Anterior cingulate cortex (tissue), 58 donors: ENCODE measurements at regions not wholly inside any gene's neighbourhood (a gene's known extent, or its start where the extent isn't known, plus 50 kb on each side); places are given as distances from the start of the nearest gene placed in this dataset.

ENCODE experiments used
- DNase-seq, 58 donors: peaks; one replicate each; lab custom pipeline; 2025; lab: John Stamatoyannopoulos, UW

GRCh38 chr12:98319716-98320425, 195.5 kb upstream of the TMPO start:
- no peak for DNase-seq

GRCh38 chr12:98325003-98325402, 190.4 kb upstream of the TMPO start:
- DNase-seq = peak in 1 of 58 donors; percentile 5

GRCh38 chr12:98328467-98328866, 186.9 kb upstream of the TMPO start:
- no peak for DNase-seq

- DNase-seq = no peak
These were observed 185.8 kb upstream of the TMPO start for GRCh38 chr12:98329589-98329988.

- DNase-seq = no peak
These were observed 182.7 kb upstream of the TMPO start for GRCh38 chr12:98332642-98333041.

GRCh38 chr12:98334768-98335167, 180.6 kb upstream of the TMPO start:
- DNase-seq = no peak

GRCh38 chr12:98341026-98341425, 174.4 kb upstream of the TMPO start:
- DNase-seq = no peak

GRCh38 chr12:98341732-98342131, 173.7 kb upstream of the TMPO start:
- no peak for DNase-seq

GRCh38 chr12:98343002-98343567, 172.3 kb upstream of the TMPO start:
- DNase-seq = no peak

GRCh38 chr12:98344046-98344930, 171.1 kb upstream of the TMPO start:
- no peak for DNase-seq

GRCh38 chr12:98345308-98345876, 170.0 kb upstream of the TMPO start:
- no peak for DNase-seq

GRCh38 chr12:98351089-98351488, 164.3 kb upstream of the TMPO start:
- no peak for DNase-seq

GRCh38 chr12:98351784-98352183, 163.6 kb upstream of the TMPO start:
- DNase-seq = no peak

GRCh38 chr12:98352218-98352811, 163.1 kb upstream of the TMPO start:
- no peak for DNase-seq

- no peak for DNase-seq
These were observed 162.6 kb upstream of the TMPO start for GRCh38 chr12:98352835-98353234.

GRCh38 chr12:98354520-98355035, 160.8 kb upstream of the TMPO start:
- DNase-seq = no peak

- no peak for DNase-seq
These were observed 160.1 kb upstream of the TMPO start for GRCh38 chr12:98355322-98355721.

- no peak for DNase-seq
These were observed 159.5 kb upstream of the TMPO start for GRCh38 chr12:98355933-98356332.

- no peak for DNase-seq
These were observed 157.2 kb upstream of the TMPO start for GRCh38 chr12:98358144-98358543.

GRCh38 chr12:98359856-98360255, 155.5 kb upstream of the TMPO start:
- no peak for DNase-seq

GRCh38 chr12:98360401-98360800, 155.0 kb upstream of the TMPO start:
- no peak for DNase-seq
